K562 (cell line): ENCODE measurements at regions not wholly inside any gene's neighbourhood (a gene's known extent, or its start where the extent isn't known, plus 50 kb on each side); places are given as distances from the start of the nearest gene placed in this dataset.

Experiments
- ATAC-seq: fragments of 200-7000 bp; cut with Tn5 transposase; 3 replicates; pipeline ENCODE4 v1.9.1; 2020; ENCODE audit warnings: moderate library complexity
- BruUV-seq: library from RNA; stranded (reverse); fragments of 400-500 nt; replicated peaks from 2 replicates; lab custom pipeline; 2021; lab: Mats Ljungman, UMichigan
- CTCF ChIA-PET: fragments of 300-600 bp; formaldehyde crosslinking; extraction: SDS; loops from one replicate; lab custom pipeline; 2021; ENCODE audit warnings: low intra/inter-chr PET ratio; lab: Yijun Ruan, JAX
- POLR2A ChIA-PET: fragments of 300-600, 350-650 bp; sonication (Branson Sonifier 250); formaldehyde crosslinking; extraction: SDS; loops from one replicate; lab custom pipeline; 2021; ENCODE audit warnings: antibody characterized with exemption, inconsistent platforms; lab: Yijun Ruan, JAX
- DNase-seq, 4 experiments: peaks; one replicate each; pipeline versions ENCODE4 v3.0.0 to v3.0.0-alpha.2; 2011 to 2018; ENCODE audit warnings: low spot score in 3 of 4, mixed read lengths in 3 of 4; ENCODE audit errors: extremely low read depth in 1 of 4
- FAIRE-seq: peaks from 2 replicates; lab custom pipeline; 2011; peaks lifted over from hg19 to GRCh38; lab: Jason Lieb, UNC
- H2AFZ ChIP-seq: 2 replicates; pipeline ENCODE4 v1.6.0; 2011; ENCODE audit warnings: low read depth, low read length, control low read depth, inconsistent platforms
- H3K27ac ChIP-seq: fragments of 200-600 bp; 3 replicates; pipeline ENCODE4 v1.8.0; 2011; ENCODE audit warnings: low read depth, mild to moderate bottlenecking, control low read depth, inconsistent platforms, low read length, moderate library complexity, mixed read lengths; ENCODE audit errors: extremely low read depth
- H3K27me3 ChIP-seq, 2 experiments: fragments of 300-600 bp in 1 of 2; 2 replicates in 1 of 2; 3 replicates in 1 of 2; pipeline versions ENCODE4 v1.6.0 to v1.8.0; 2011; ENCODE audit warnings: inconsistent platforms in 2 of 2, low read length in 2 of 2, mild to moderate bottlenecking in 1 of 2, mixed read lengths in 1 of 2, moderate library complexity in 1 of 2; ENCODE audit not compliant: control insufficient read depth in 2 of 2, insufficient read depth in 2 of 2
- H3K36me3 ChIP-seq: fragments of 300-600 bp; 3 replicates; pipeline ENCODE4 v1.8.0; 2011; ENCODE audit warnings: mild to moderate bottlenecking, low read length, inconsistent platforms; ENCODE audit not compliant: control insufficient read depth, insufficient read depth
- H3K4me1 ChIP-seq, 2 experiments: fragments of 200-600 bp in 1 of 2; replicated peaks in 1 of 2; 2 replicates in 1 of 2; 3 replicates in 1 of 2; pipeline versions ENCODE4 v1.5.1 to v1.8.0; 2011; ENCODE audit warnings: inconsistent platforms in 2 of 2, low read length in 2 of 2, mild to moderate bottlenecking in 1 of 2, mixed read lengths in 1 of 2, moderate library complexity in 1 of 2; ENCODE audit not compliant: control insufficient read depth in 2 of 2, insufficient read depth in 2 of 2
- H3K4me2 ChIP-seq: 2 replicates; pipeline ENCODE4 v1.6.1; 2011; ENCODE audit warnings: low read length, control low read depth, inconsistent platforms, mixed read lengths; ENCODE audit not compliant: insufficient read depth
- H3K4me3 ChIP-seq: fragments of 200-600 bp; sonication (generic), shearing (Covaris generic); 2 replicates; pipeline ENCODE4 v1.5.1; 2016; ENCODE audit warnings: control low read depth, inconsistent platforms
- H3K79me2 ChIP-seq: fragments of 200-600 bp; 3 replicates; pipeline ENCODE4 v1.8.0; 2011; ENCODE audit warnings: low read length, inconsistent platforms; ENCODE audit not compliant: control insufficient read depth, insufficient read depth
- H3K9ac ChIP-seq, 2 experiments: 2 replicates each; pipeline versions ENCODE4 v1.6.0 to v1.6.1; 2011; ENCODE audit warnings: low read depth in 2 of 2, low read length in 2 of 2, control low read depth in 1 of 2, inconsistent platforms in 1 of 2, mild to moderate bottlenecking in 1 of 2, mixed read lengths in 1 of 2; ENCODE audit not compliant: insufficient read depth in 1 of 2
- H3K9me1 ChIP-seq: one replicate; pipeline ENCODE4 v1.6.0; 2011; ENCODE audit warnings: inconsistent platforms, mild to moderate bottlenecking, low read length, moderate library complexity; ENCODE audit not compliant: control insufficient read depth, insufficient read depth
- H3K9me3 ChIP-seq: replicated peaks from 2 replicates; pipeline ENCODE4 v1.5.1; 2011; ENCODE audit warnings: low read depth, low read length, inconsistent platforms; ENCODE audit not compliant: control insufficient read depth, insufficient read depth
- H4K20me1 ChIP-seq: replicated peaks from 2 replicates; pipeline ENCODE4 v1.6.1; 2011; ENCODE audit warnings: low read length, inconsistent platforms, mixed read lengths; ENCODE audit not compliant: control insufficient read depth, insufficient read depth
- PTBP1 ChIP-seq: fragments of 200-400 bp; formaldehyde crosslinking; IDR thresholded peaks from 2 replicates; pipeline ENCODE4 v1.6.1; 2017; ENCODE audit warnings: low read depth, low read length
- PYGO2 ChIP-seq: fragments of 450-650 bp; IDR thresholded peaks from 2 replicates; pipeline ENCODE4 v1.6.1; 2016; ENCODE audit warnings: mild to moderate bottlenecking, missing genetic modification characterization, moderate library complexity, missing compliant biosample characterization
- RBM22 ChIP-seq: fragments of 200-400 bp; formaldehyde crosslinking; IDR thresholded peaks from 2 replicates; pipeline ENCODE4 v1.6.1; 2018; ENCODE audit warnings: low read length, low read depth; ENCODE audit not compliant: poor library complexity, severe bottlenecking
- RBM25 ChIP-seq: fragments of 200-400 bp; formaldehyde crosslinking; IDR thresholded peaks from 2 replicates; pipeline ENCODE4 v1.6.1; 2018; ENCODE audit warnings: low read length, low read depth, moderate library complexity; ENCODE audit not compliant: severe bottlenecking
- ZNF583 ChIP-seq: fragments of 250-450 bp; sonication (Bioruptor Pico); IDR thresholded peaks from 2 replicates; pipeline ENCODE4 v1.4.0; 2020
- ZNF584 ChIP-seq: fragments of 200-800 bp; sonication (Bioruptor generic); IDR thresholded peaks from 2 replicates; pipeline ENCODE4 v1.6.1; 2016; ENCODE audit warnings: low read depth, mild to moderate bottlenecking, missing genetic modification characterization, missing compliant biosample characterization
- ZNF586 ChIP-seq: fragments of 450-650 bp; formaldehyde crosslinking; conservative IDR thresholded peaks from 2 replicates; pipeline ENCODE4 v1.4.0; 2020; ENCODE audit warnings: mild to moderate bottlenecking, moderate library complexity
- WGBS: fragments of 100-300 bp; shearing (Covaris generic); methylation state at CpG from one replicate; pipeline ENCODE4 v1.1.6; 2016; ENCODE audit warnings: low coverage, mixed read lengths; ENCODE audit not compliant: insufficient coverage; ENCODE audit errors: missing lambda C conversion rate; 5-methylcytosine and 5-hydroxymethylcytosine counted together
- in situ Hi-C: fragments of 300-500 bp; cut with MboI; formaldehyde crosslinking; loops from 4 replicates; pipeline ENCODE4 v1.15.0; 2018; ENCODE audit warnings: inconsistent platforms, mixed read lengths
- intact Hi-C: fragments of 100-400 bp; cut with micrococcal nuclease; formaldehyde crosslinking; loops from 2 replicates; pipeline ENCODE4 v1.14.2; 2022
- TF ChIP-seq, protein P1 (sequence below): fragments of 450-650 bp; IDR thresholded peaks from 2 replicates; pipeline ENCODE4 v1.6.1; 2017; ENCODE audit warnings: mild to moderate bottlenecking, moderate library complexity
- TF ChIP-seq, protein P2 (sequence below), 2 experiments: IDR thresholded peaks; 2 replicates each; pipeline ENCODE4 v1.6.1; 2011; ENCODE audit warnings: borderline replicate concordance in 1 of 2, control low read depth in 1 of 2, low read depth in 1 of 2, low read length in 1 of 2, mild to moderate bottlenecking in 1 of 2, mixed read lengths in 1 of 2, moderate library complexity in 1 of 2; ENCODE audit not compliant: insufficient read depth in 1 of 2, insufficient read length in 1 of 2, poor library complexity in 1 of 2, severe bottlenecking in 1 of 2; ENCODE audit errors: extremely low read depth in 1 of 2
- TF ChIP-seq, protein P3 (sequence below): sonication (generic); formaldehyde crosslinking; IDR thresholded peaks from 2 replicates; pipeline ENCODE4 v1.5.0; 2020; ENCODE audit warnings: missing genetic modification reagents
- TF ChIP-seq, protein P4 (sequence below), 3 experiments: IDR thresholded peaks in 2 of 3; conservative IDR thresholded peaks in 1 of 3; 2 replicates each; pipeline ENCODE4 v1.5.1; 2011 to 2012; ENCODE audit warnings: low read length in 3 of 3, mild to moderate bottlenecking in 3 of 3, control low read depth in 2 of 3, improper control_type of control experiment in 1 of 3, inconsistent platforms in 1 of 3, low read depth in 1 of 3, mixed read lengths in 1 of 3, moderate library complexity in 1 of 3; ENCODE audit not compliant: insufficient read depth in 2 of 3
- TF ChIP-seq, protein P5 (sequence below): fragments of 250-450 bp; sonication (Bioruptor Pico); IDR thresholded peaks from 2 replicates; pipeline ENCODE4 v1.5.0; 2021; ENCODE audit warnings: mild to moderate bottlenecking, borderline replicate concordance

DNA sequence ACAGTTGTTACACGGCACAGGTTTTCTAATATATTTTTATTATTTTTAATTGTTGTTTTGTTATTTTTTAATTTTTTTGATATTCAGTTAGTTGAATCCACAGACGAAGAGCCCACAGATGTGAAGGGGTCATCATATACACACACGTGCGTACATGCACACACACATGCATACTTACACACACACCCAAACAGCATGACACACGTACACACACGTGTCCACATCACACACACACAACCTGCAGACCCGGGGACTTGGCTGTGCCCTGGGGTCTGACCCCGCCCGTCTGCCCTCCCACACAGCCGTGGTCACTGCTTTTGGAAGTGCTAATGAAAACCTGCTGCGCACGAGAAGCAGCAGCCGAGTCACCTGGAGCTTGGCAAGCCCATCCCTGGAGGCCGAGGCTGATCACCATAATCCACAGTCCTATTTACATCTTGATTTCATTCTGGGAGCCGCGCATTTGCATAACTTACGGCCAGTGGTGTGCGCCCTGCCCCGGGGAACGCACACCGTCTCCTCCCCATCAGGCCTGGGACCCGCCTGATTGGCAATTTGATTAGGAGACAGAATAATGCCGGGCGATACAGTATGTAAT, 110.3 kb downstream of the BRD1 start:
- no peak overlapping the region for H3K27ac ChIP-seq
- TF ChIP-seq RBM25: no peak
- TF ChIP-seq ZNF584: no peak
- TF ChIP-seq, protein P1, sequence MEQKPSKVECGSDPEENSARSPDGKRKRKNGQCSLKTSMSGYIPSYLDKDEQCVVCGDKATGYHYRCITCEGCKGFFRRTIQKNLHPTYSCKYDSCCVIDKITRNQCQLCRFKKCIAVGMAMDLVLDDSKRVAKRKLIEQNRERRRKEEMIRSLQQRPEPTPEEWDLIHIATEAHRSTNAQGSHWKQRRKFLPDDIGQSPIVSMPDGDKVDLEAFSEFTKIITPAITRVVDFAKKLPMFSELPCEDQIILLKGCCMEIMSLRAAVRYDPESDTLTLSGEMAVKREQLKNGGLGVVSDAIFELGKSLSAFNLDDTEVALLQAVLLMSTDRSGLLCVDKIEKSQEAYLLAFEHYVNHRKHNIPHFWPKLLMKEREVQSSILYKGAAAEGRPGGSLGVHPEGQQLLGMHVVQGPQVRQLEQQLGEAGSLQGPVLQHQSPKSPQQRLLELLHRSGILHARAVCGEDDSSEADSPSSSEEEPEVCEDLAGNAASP: no peak
- no peak for TF ChIP-seq ZNF583 (CRISPR knock-in tag)
- TF ChIP-seq RBM22: no peak
- TF ChIP-seq, protein P2, sequence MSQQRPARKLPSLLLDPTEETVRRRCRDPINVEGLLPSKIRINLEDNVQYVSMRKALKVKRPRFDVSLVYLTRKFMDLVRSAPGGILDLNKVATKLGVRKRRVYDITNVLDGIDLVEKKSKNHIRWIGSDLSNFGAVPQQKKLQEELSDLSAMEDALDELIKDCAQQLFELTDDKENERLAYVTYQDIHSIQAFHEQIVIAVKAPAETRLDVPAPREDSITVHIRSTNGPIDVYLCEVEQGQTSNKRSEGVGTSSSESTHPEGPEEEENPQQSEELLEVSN (IDR thresholded peaks at IDR 0.05; ENCODE audit: borderline replicate concordance in 1 of 2, extremely low read depth in 1 of 2, insufficient read depth in 1 of 2, insufficient read length in 1 of 2, low read depth in 1 of 2, low read length in 1 of 2, poor library complexity in 1 of 2, severe bottlenecking in 1 of 2): no peak
- no peak for TF ChIP-seq PTBP1
- TF ChIP-seq, protein P3, sequence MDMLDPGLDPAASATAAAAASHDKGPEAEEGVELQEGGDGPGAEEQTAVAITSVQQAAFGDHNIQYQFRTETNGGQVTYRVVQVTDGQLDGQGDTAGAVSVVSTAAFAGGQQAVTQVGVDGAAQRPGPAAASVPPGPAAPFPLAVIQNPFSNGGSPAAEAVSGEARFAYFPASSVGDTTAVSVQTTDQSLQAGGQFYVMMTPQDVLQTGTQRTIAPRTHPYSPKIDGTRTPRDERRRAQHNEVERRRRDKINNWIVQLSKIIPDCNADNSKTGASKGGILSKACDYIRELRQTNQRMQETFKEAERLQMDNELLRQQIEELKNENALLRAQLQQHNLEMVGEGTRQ (CRISPR knock-in tag): no peak
- no peak for TF ChIP-seq PYGO2 (tag)
- TF ChIP-seq, protein P4, sequence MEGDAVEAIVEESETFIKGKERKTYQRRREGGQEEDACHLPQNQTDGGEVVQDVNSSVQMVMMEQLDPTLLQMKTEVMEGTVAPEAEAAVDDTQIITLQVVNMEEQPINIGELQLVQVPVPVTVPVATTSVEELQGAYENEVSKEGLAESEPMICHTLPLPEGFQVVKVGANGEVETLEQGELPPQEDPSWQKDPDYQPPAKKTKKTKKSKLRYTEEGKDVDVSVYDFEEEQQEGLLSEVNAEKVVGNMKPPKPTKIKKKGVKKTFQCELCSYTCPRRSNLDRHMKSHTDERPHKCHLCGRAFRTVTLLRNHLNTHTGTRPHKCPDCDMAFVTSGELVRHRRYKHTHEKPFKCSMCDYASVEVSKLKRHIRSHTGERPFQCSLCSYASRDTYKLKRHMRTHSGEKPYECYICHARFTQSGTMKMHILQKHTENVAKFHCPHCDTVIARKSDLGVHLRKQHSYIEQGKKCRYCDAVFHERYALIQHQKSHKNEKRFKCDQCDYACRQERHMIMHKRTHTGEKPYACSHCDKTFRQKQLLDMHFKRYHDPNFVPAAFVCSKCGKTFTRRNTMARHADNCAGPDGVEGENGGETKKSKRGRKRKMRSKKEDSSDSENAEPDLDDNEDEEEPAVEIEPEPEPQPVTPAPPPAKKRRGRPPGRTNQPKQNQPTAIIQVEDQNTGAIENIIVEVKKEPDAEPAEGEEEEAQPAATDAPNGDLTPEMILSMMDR (IDR thresholded peaks at IDR 0.05 in 2 of 3, conservative IDR thresholded peaks at IDR 0.05 in 1 of 3; ENCODE audit: insufficient read depth in 2 of 3, low read depth in 1 of 3, low read length in 3 of 3): no peak
- TF ChIP-seq, protein P5, sequence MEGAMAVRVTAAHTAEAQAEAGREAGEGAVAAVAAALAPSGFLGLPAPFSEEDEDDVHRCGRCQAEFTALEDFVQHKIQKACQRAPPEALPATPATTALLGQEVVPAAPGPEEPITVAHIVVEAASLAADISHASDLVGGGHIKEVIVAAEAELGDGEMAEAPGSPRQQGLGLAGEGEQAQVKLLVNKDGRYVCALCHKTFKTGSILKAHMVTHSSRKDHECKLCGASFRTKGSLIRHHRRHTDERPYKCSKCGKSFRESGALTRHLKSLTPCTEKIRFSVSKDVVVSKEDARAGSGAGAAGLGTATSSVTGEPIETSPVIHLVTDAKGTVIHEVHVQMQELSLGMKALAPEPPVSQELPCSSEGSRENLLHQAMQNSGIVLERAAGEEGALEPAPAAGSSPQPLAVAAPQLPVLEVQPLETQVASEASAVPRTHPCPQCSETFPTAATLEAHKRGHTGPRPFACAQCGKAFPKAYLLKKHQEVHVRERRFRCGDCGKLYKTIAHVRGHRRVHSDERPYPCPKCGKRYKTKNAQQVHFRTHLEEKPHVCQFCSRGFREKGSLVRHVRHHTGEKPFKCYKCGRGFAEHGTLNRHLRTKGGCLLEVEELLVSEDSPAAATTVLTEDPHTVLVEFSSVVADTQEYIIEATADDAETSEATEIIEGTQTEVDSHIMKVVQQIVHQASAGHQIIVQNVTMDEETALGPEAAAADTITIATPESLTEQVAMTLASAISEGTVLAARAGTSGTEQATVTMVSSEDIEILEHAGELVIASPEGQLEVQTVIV (CRISPR knock-in tag): no peak
- TF ChIP-seq ZNF586: no peak
- peaks cover 9 to 76% of the 10 kb centered on the region in 2 experiments; a peak in 4 of 5 replicates for H3K27me3 ChIP-seq
- no peak overlapping the region for H3K9ac ChIP-seq
- H2AFZ ChIP-seq: no peak overlapping the region
- no peak for ATAC-seq
- WGBS: 12% methylated on average over 20 of the region's 24 CpGs
- no peaks in the 10 kb centered on the region; a peak in 1 of 5 replicates for H3K4me1 ChIP-seq
- no peak overlapping the region for H3K4me3 ChIP-seq
- peaks cover 3% of the 10 kb centered on the region; the same call in 1 of the 2 replicates for H4K20me1 ChIP-seq
- H3K79me2 ChIP-seq: no peaks in the 10 kb centered on the region
- BruUV-seq: no TSS peak
- in situ Hi-C loops (no loop called here), intact Hi-C loops (no loop called here)
- DNase-seq: no peak
- CTCF ChIA-PET: no interaction called here
- no peak overlapping the region for H3K4me2 ChIP-seq
- FAIRE-seq: no peak
- H3K9me3 ChIP-seq: no peaks in the 10 kb centered on the region; the same call in 1 of the 2 replicates
- no peaks in the 10 kb centered on the region for H3K36me3 ChIP-seq
- POLR2A ChIA-PET: no interaction called here
- no peaks in the 10 kb centered on the region for H3K9me1 ChIP-seq
